ENCODE measurements at regions not wholly inside any gene's neighbourhood (a gene's known extent, or its start where the extent isn't known, plus 50 kb on each side); places are given as distances from the start of the nearest gene placed in this dataset.

GRCh38 chr2:145228506-145228905 is 708.6 kb upstream of the ZEB2 start:
- no peak for TF ChIP-seq POLR2A (IDR thresholded peaks at IDR 0.05)
- no peak for TF ChIP-seq CTCF (IDR thresholded peaks at IDR 0.05)

Measured in suprapubic skin (tissue), 3 donors.